H1 (cell line): ENCODE measurements at regions not wholly inside any gene's neighbourhood (a gene's known extent, or its start where the extent isn't known, plus 50 kb on each side); places are given as distances from the start of the nearest gene placed in this dataset.

Experiments
- CTCF ChIA-PET: fragments of 300-600 bp; sonication (Branson Sonifier 250); formaldehyde crosslinking; loops from one replicate; lab custom pipeline; 2021; ENCODE audit not compliant: partially characterized antibody; lab: Charles Lee
- POLR2A ChIA-PET: fragments of 300-600 bp; sonication (Branson Sonifier 250); formaldehyde crosslinking; loops from one replicate; lab custom pipeline; 2021; ENCODE audit warnings: inconsistent platforms; ENCODE audit not compliant: partially characterized antibody; lab: Charles Lee
- DNase-seq, 2 experiments: peaks; one replicate each; pipeline versions ENCODE4 v3.0.0 to v3.0.0-alpha.2; 2010 to 2022; ENCODE audit warnings: low spot score in 2 of 2, low read depth in 1 of 2, mixed read lengths in 1 of 2
- FAIRE-seq: peaks from 2 replicates; lab custom pipeline; 2011; peaks lifted over from hg19 to GRCh38; lab: Jason Lieb, UNC
- H2AFZ ChIP-seq: 2 replicates; pipeline ENCODE4 v1.8.1; 2012; ENCODE audit warnings: low read length, inconsistent platforms
- H2AK5ac ChIP-seq: 2 replicates; pipeline ENCODE4 v1.6.1; 2013; ENCODE audit warnings: low read depth, low read length
- H2BK120ac ChIP-seq: replicated peaks from 2 replicates; pipeline ENCODE3; 2013; ENCODE audit warnings: low read depth, low read length, inconsistent platforms
- H2BK12ac ChIP-seq: 2 replicates; pipeline ENCODE4 v1.6.1; 2013; ENCODE audit warnings: low read depth, low read length
- H2BK15ac ChIP-seq: 2 replicates; pipeline ENCODE4 v1.6.1; 2013; ENCODE audit warnings: low read length
- H2BK20ac ChIP-seq: 2 replicates; pipeline ENCODE4 v1.6.1; 2013; ENCODE audit warnings: low read length
- H2BK5ac ChIP-seq: 2 replicates; pipeline ENCODE4 v1.6.1; 2013; ENCODE audit warnings: low read depth, low read length
- H3K14ac ChIP-seq: 2 replicates; pipeline ENCODE4 v1.6.1; 2013; ENCODE audit warnings: inconsistent platforms; ENCODE audit not compliant: insufficient read length
- H3K18ac ChIP-seq: 2 replicates; pipeline ENCODE4 v1.6.1; 2013; ENCODE audit warnings: low read length; ENCODE audit errors: extremely low read depth
- H3K23ac ChIP-seq: 2 replicates; pipeline ENCODE4 v1.6.1; 2013; ENCODE audit warnings: inconsistent platforms; ENCODE audit not compliant: insufficient read length
- H3K23me2 ChIP-seq: 2 replicates; pipeline ENCODE4 v1.6.1; 2013; ENCODE audit warnings: low read depth, low read length
- H3K27ac ChIP-seq: 2 replicates; pipeline ENCODE4 v1.6.1; 2011; ENCODE audit warnings: low read depth, low read length, inconsistent platforms
- H3K27me3 ChIP-seq, 4 experiments: replicated peaks in 1 of 4; 1 replicate in 1 of 4; 2 replicates in 3 of 4; pipeline versions ENCODE4 v1.6.1 to v1.8.1; 2011 to 2013; ENCODE audit warnings: low read length in 3 of 4, mild to moderate bottlenecking in 3 of 4, inconsistent platforms in 2 of 4, mixed read lengths in 2 of 4, moderate library complexity in 1 of 4; ENCODE audit not compliant: control insufficient read depth in 3 of 4, insufficient read depth in 3 of 4; ENCODE audit errors: extremely low read depth in 1 of 4
- H3K36me3 ChIP-seq, 4 experiments: 2 replicates each; pipeline versions ENCODE4 v1.6.1 to v1.8.1; 2011 to 2013; ENCODE audit warnings: mild to moderate bottlenecking in 4 of 4, low read length in 3 of 4, moderate library complexity in 2 of 4, control low read depth in 1 of 4, inconsistent platforms in 1 of 4; ENCODE audit not compliant: insufficient read depth in 4 of 4, control insufficient read depth in 2 of 4
- H3K4ac ChIP-seq: replicated peaks from 2 replicates; pipeline ENCODE3; 2013; ENCODE audit warnings: low read length, low read depth, mixed read lengths, inconsistent platforms; ENCODE audit not compliant: insufficient read length
- H3K4me1 ChIP-seq, 4 experiments: replicated peaks in 1 of 4; 1 replicate in 1 of 4; 2 replicates in 3 of 4; pipeline versions ENCODE4 v1.6.1 to v1.8.1; 2011 to 2013; ENCODE audit warnings: low read length in 3 of 4, inconsistent platforms in 2 of 4, mixed read lengths in 1 of 4; ENCODE audit not compliant: insufficient read depth in 4 of 4, control insufficient read depth in 3 of 4
- H3K4me2 ChIP-seq, 2 experiments: 2 replicates each; pipeline versions ENCODE4 v1.6.1 to v1.8.1; 2011 to 2013; ENCODE audit warnings: low read depth in 2 of 2, low read length in 2 of 2, control low read depth in 1 of 2, inconsistent platforms in 1 of 2, mild to moderate bottlenecking in 1 of 2; ENCODE audit not compliant: insufficient read depth in 1 of 2
- H3K4me3 ChIP-seq, 4 experiments: fragments of 200-600, 300-600 bp in 1 of 4; sonication (generic), shearing (Covaris generic), sonication (Bioruptor Twin) in 1 of 4; 2 replicates each; pipeline versions ENCODE4 v1.5.1 to v1.8.1; 2011 to 2016; ENCODE audit warnings: low read length in 4 of 4, low read depth in 3 of 4, control low read depth in 2 of 4, inconsistent platforms in 2 of 4, mild to moderate bottlenecking in 2 of 4, mixed read lengths in 1 of 4, moderate library complexity in 1 of 4; ENCODE audit not compliant: insufficient read depth in 2 of 4; ENCODE audit errors: extremely low read depth in 1 of 4
- H3K56ac ChIP-seq: replicated peaks from 2 replicates; pipeline ENCODE3; 2013; ENCODE audit warnings: low read depth, mild to moderate bottlenecking, mixed read lengths, low read length, inconsistent platforms; ENCODE audit not compliant: insufficient read length
- H3K79me1 ChIP-seq: 2 replicates; pipeline ENCODE4 v1.6.1; 2013; ENCODE audit warnings: low read depth, low read length, control low read depth
- H3K79me2 ChIP-seq, 2 experiments: 2 replicates each; pipeline versions ENCODE4 v1.6.1 to v1.8.1; 2012 to 2013; ENCODE audit warnings: low read length in 2 of 2, mild to moderate bottlenecking in 2 of 2, inconsistent platforms in 1 of 2; ENCODE audit not compliant: insufficient read depth in 2 of 2, control insufficient read depth in 1 of 2
- H3K9ac ChIP-seq, 4 experiments: replicated peaks in 1 of 4; 1 replicate in 1 of 4; 2 replicates in 3 of 4; pipeline versions ENCODE4 v1.6.1 to v1.8.1; 2011 to 2013; ENCODE audit warnings: low read depth in 3 of 4, low read length in 3 of 4, control low read depth in 2 of 4, mild to moderate bottlenecking in 2 of 4, moderate library complexity in 2 of 4, inconsistent platforms in 1 of 4; ENCODE audit errors: extremely low read depth in 1 of 4
- H3K9me3 ChIP-seq, 2 experiments: 2 replicates each; pipeline versions ENCODE4 v1.6.1 to v1.8.1; 2012 to 2013; ENCODE audit warnings: mild to moderate bottlenecking in 2 of 2, moderate library complexity in 2 of 2, control low read depth in 1 of 2, inconsistent platforms in 1 of 2, low read depth in 1 of 2, low read length in 1 of 2, mixed read lengths in 1 of 2; ENCODE audit not compliant: insufficient read depth in 2 of 2
- H4K20me1 ChIP-seq, 2 experiments: replicated peaks in 1 of 2; 2 replicates each; pipeline versions ENCODE3 to v1.8.1; 2011 to 2013; ENCODE audit warnings: inconsistent platforms in 2 of 2, low read length in 2 of 2, mild to moderate bottlenecking in 1 of 2; ENCODE audit not compliant: insufficient read depth in 2 of 2, control insufficient read depth in 1 of 2
- H4K5ac ChIP-seq: 2 replicates; pipeline ENCODE4 v1.6.1; 2013; ENCODE audit warnings: low read length, low read depth, mixed read lengths, inconsistent platforms; ENCODE audit not compliant: insufficient read length
- H4K8ac ChIP-seq: 2 replicates; pipeline ENCODE4 v1.8.0; 2013; ENCODE audit warnings: mild to moderate bottlenecking, moderate library complexity, low read length, inconsistent platforms; ENCODE audit not compliant: insufficient read depth; ENCODE audit errors: extremely low read depth
- H4K91ac ChIP-seq: replicated peaks from 2 replicates; pipeline ENCODE3; 2013; ENCODE audit warnings: low read length, mixed read lengths, inconsistent platforms; ENCODE audit not compliant: insufficient read length
- GABPA ChIP-seq: IDR thresholded peaks from 2 replicates; pipeline ENCODE4 v1.6.1; 2011; ENCODE audit warnings: mild to moderate bottlenecking, low read length, moderate library complexity, borderline replicate concordance; ENCODE audit not compliant: insufficient read depth
- RBBP5 ChIP-seq: IDR thresholded peaks from 2 replicates; pipeline ENCODE4 v1.7.1; 2012; ENCODE audit warnings: low read depth, mild to moderate bottlenecking, inconsistent platforms, low read length, moderate library complexity, borderline replicate concordance
- WGBS, 2 experiments: shearing (Covaris generic) in 1 of 2; methylation state at CpG; one replicate each; pipeline versions ENCODE4 v1.1.6 to v1.1.7; 2013 to 2015; ENCODE audit warnings: low lambda C conversion rate in 2 of 2, mixed read lengths in 2 of 2, inconsistent platforms in 1 of 2, low coverage in 1 of 2, missing lambda C conversion rate in 1 of 2; ENCODE audit not compliant: insufficient replicate concordance in 2 of 2, insufficient coverage in 1 of 2, insufficient read length in 1 of 2; ENCODE audit errors: extremely low coverage in 1 of 2, missing lambda C conversion rate in 1 of 2; 5-methylcytosine and 5-hydroxymethylcytosine counted together

DNA sequence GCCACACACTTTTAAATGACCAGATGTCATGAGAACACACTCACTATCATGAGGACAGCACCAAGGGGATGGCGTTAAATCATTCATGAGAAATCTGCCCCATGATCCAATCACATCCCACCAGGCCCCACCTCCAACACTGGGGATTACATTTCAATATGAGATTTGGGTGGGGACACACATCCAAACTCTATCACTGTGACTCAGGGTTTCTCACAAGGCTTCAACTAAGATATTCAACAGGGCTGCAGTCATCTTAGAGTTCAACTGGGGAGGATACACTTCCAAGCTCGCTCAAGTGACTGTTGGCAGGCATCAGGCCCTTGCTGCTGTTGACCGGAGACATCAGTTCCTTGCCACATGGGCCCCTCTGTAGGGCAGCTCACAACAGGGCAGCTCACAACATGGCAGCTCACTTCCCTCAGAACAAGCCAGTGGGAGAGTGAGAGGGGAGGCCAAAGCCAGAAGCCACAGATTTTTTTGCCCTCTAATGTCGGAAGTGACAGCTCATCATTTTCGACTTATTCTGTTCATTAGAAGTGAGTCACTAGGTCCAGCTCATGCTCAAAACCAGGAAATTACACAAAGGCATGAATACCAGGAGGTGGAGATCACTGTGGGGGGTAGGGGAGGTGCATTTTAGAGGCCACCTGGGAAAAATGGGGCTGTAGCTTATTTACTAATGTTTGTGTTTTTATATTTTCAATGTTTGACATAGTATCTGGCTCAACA lies 50.8 kb upstream of the PTHLH start:
- Histone ChIP-seq H3K18ac (no peak overlapping the region), H3K27ac (no peak overlapping the region), H2BK120ac (no peak overlapping the region), H3K9ac (no peak overlapping the region), H2BK20ac (no peak overlapping the region), H4K5ac (no peak overlapping the region), H4K91ac (no peak overlapping the region), H3K23ac (no peak overlapping the region), H3K27me3 (no peaks in the 10 kb centered on the region), H4K8ac (no peak overlapping the region), H3K23me2 (no peaks in the 10 kb centered on the region), H2AFZ (no peak overlapping the region), H2BK15ac (no peak overlapping the region), H2BK5ac (no peak overlapping the region), H3K4me3 (no peak overlapping the region), H4K20me1 (no peaks in the 10 kb centered on the region), H3K36me3 (no peaks in the 10 kb centered on the region), H3K56ac (no peak overlapping the region), H3K4ac (no peak overlapping the region), H3K4me1 (no peaks in the 10 kb centered on the region), H3K4me2 (no peak overlapping the region), H2AK5ac (no peak overlapping the region), H2BK12ac (no peak overlapping the region), H3K79me2 (no peaks in the 10 kb centered on the region), H3K14ac (no peak overlapping the region), H3K79me1 (no peaks in the 10 kb centered on the region), H3K9me3 (no peaks in the 10 kb centered on the region)
- FAIRE-seq: no peak
- ChIA-PET POLR2A (no interaction called here), CTCF (interaction anchor here (1.1 to 1.3 kb wide), 2 partner anchors 17 to 80 kb away, joined by 3 read pairs; no protein-coding TSS in a partner anchor)
- TF ChIP-seq RBBP5 (no peak), GABPA (no peak)
- 88% methylated on average over 5 of the region's 5 CpGs; no CpG with 5 or more reads in 1 of the 2 experiments for WGBS, 2 experiments
- no peak for DNase-seq
